Activated naive CD4-positive, alpha-beta T cell treated with anti-CD3 and anti-CD28 coated beads, Interleukin-2, amount 50 U/mL, for 24 hours (primary cell): ENCODE measurements at regions not wholly inside any gene's neighbourhood (a gene's known extent, or its start where the extent isn't known, plus 50 kb on each side); places are given as distances from the start of the nearest gene placed in this dataset.
"Not testable (repeated sequence)": the region's sequence is repeated elsewhere in the genome, so short reads cannot be mapped to it uniquely, and the experiment has no call there.

Source experiments
- H3K27ac Mint-ChIP-seq: one replicate; pipeline ENCODE4 v1.8.0; 2021; ENCODE audit warnings: mild to moderate bottlenecking, mixed read lengths
- H3K27me3 Mint-ChIP-seq: one replicate; pipeline ENCODE4 v1.8.0; 2021; ENCODE audit warnings: mixed read lengths
- H3K36me3 Mint-ChIP-seq: one replicate; pipeline ENCODE4 v1.8.0; 2021; ENCODE audit warnings: mixed read lengths
- H3K4me1 Mint-ChIP-seq: one replicate; pipeline ENCODE4 v1.8.0; 2021; ENCODE audit warnings: mixed read lengths
- H3K4me3 Mint-ChIP-seq: one replicate; pipeline ENCODE4 v1.8.0; 2021; ENCODE audit warnings: mild to moderate bottlenecking, mixed read lengths
- H3K9me3 Mint-ChIP-seq: one replicate; pipeline ENCODE4 v1.8.0; 2021; ENCODE audit warnings: mixed read lengths

DNA sequence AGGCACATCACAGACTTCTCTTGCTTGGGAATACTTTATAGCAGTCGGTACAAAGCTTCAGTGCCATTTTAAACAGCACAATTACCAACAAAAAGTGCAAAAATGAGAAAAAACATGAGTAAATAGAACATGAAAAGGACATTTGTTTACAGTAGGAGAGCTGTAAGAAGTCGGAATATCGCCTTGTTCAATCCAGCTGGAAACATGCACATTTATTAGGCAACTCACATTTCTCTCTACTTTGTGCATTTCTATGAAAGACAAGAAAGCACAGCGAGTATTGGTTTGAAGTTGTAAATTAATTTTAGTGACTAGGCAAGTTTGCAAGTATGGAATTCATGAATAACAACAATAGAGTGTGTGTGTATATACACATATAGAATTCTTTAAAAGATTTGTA, 484.7 kb downstream of the DACH1 start:
- Mint-ChIP-seq H3K27ac (no peak overlapping the region), H3K4me1 (no peaks in the 10 kb centered on the region), H3K27me3 (no peaks in the 10 kb centered on the region), H3K9me3 (no peaks in the 10 kb centered on the region), H3K36me3 (no peaks in the 10 kb centered on the region), H3K4me3 (no peak overlapping the region)

DNA sequence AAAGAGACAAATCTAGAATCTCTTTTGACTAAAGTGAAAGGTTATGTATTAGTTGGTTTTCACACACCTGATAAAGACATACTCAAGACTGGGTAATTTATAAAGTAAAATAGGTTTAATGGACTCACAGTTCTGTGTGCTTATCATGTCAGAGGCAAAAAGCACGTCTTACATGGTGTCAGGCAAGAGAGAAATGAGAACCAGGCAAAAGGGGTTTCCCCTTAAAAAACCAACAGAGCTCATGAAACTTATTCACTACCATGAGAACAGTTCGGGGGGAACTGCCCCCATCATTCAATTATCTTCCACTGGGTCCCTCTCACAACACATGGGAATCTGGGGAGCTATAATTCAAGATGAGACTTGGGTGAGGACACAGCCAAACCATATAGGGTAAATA, 486.8 kb downstream of the DACH1 start:
- no peak overlapping the region for H3K4me3 Mint-ChIP-seq
- no peaks in the 10 kb centered on the region for H3K27me3 Mint-ChIP-seq
- H3K9me3 Mint-ChIP-seq = no peaks in the 10 kb centered on the region
- no peaks in the 10 kb centered on the region for H3K4me1 Mint-ChIP-seq
- no peak overlapping the region for H3K27ac Mint-ChIP-seq
- no peaks in the 10 kb centered on the region for H3K36me3 Mint-ChIP-seq

DNA sequence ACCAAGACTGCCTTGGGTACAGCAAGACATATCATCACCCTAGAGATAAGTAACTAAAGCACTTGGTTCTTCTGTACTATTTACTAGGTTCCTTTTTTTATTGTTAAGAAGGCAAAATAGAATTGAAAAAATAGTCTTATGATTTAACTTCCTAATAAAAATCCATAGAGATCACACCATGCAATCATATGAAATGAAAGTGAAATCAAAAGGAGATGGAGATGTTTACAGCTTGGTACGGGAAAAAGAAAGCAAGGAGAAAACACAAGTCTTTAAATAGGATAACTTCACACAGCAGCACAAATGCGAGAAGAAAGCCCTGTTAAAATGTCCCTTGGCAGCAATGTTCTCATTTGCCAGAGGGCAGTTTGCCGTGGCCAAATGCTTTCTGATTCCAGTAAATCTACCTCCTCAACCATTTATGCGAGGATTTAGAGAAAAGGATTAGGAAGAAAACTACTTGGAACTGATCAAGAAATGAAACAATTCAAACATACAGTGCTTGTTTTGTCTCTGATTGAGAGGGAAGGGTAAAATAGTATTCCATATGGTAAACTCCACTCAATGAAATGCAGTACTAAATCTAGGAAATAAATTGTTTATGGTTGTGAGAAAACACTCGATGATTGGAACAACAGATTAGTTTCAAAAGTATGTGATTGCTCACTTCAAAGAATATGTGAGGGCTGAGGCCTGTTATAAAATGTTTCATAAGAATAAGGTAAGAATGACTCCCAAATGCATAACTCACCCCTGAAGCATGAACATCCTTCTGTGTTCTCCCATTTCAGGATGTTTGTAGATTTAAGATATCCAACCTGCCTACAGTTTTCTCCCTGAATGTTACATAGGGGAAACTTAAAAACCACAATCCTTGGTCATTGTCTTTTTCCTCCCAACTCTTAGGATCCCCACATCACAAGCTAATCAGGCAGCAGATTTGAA, 487.8 kb downstream of the DACH1 start:
- Mint-ChIP-seq H3K4me1 (no peaks in the 10 kb centered on the region), H3K36me3 (no peaks in the 10 kb centered on the region), H3K4me3 (no peak overlapping the region), H3K27ac (no peak overlapping the region), H3K27me3 (no peaks in the 10 kb centered on the region), H3K9me3 (no peaks in the 10 kb centered on the region)

DNA sequence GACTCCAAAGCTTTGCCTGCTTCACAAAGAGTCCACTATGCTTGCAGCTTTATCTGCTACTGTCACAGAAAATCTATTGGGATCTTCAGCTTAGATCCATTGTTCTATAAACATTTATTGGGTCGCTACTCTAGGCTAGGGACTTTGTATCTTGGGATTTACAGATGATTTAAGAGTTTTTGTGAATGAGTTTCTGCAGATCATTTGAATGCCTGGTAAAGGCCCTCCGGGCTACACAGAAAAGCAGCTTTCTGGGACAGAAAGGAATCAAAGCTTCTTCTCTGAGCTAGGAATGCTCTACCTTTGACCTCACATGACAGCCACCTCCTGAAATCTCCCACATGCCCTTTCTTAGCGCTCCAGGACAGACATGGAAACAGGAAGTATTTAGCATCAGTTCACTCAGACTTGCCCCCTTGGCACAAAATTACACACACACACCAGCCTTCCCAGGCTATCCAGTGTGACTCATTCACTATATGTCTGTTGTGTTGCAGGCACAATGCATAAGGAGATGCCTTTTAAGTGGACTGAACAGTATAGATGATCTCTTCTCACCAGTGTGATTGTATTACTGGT, 492.4 kb downstream of the DACH1 start:
- Mint-ChIP-seq H3K27me3 (no peaks in the 10 kb centered on the region), H3K9me3 (no peaks in the 10 kb centered on the region), H3K27ac (no peak overlapping the region), H3K36me3 (no peaks in the 10 kb centered on the region), H3K4me3 (no peak overlapping the region), H3K4me1 (no peaks in the 10 kb centered on the region)

DNA sequence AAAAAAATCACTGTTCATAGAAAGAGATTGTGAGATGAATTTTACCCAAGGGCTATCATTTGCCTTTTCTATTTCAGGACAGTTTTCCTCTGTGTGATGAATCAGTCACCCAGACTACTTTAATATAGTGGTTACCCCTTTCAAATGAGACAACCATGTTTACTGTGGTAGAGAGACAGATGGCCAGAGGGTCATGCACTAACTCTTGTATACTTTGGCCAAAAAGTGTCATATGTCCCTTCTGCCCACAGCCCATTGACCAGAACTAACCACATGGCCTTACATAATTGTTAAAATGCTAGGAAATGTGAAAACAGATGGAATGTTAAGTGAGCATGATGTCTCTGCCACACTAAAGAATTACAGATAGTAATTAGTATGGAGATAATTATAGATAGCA, 498.7 kb downstream of the DACH1 start:
- Mint-ChIP-seq H3K4me1 (no peaks in the 10 kb centered on the region), H3K27me3 (no peaks in the 10 kb centered on the region), H3K27ac (no peak overlapping the region), H3K9me3 (no peaks in the 10 kb centered on the region), H3K4me3 (no peak overlapping the region), H3K36me3 (no peaks in the 10 kb centered on the region)

DNA sequence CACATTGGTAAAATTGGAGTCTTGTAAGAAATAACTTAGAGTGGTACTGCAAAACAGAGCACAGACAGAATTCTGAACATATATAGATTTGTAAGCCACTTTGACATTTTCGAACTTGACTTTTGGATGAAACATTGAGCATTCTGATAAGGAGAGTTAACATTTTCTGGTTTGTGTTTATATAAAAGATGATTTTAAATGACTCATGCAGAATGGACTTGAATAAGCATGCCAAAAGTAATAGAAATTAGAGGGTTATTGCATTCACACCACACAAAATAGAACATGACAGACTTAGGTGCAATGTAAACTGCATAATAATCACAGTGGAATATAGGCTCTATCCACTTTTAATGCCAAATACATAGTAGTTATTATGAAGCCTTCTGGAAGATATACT, 507.0 kb downstream of the DACH1 start:
- H3K27ac Mint-ChIP-seq = no peak overlapping the region
- H3K27me3 Mint-ChIP-seq = no peaks in the 10 kb centered on the region
- H3K4me3 Mint-ChIP-seq = no peak overlapping the region
- H3K9me3 Mint-ChIP-seq = peaks cover 7% of the 10 kb centered on the region
- H3K36me3 Mint-ChIP-seq = no peaks in the 10 kb centered on the region
- H3K4me1 Mint-ChIP-seq = no peaks in the 10 kb centered on the region

DNA sequence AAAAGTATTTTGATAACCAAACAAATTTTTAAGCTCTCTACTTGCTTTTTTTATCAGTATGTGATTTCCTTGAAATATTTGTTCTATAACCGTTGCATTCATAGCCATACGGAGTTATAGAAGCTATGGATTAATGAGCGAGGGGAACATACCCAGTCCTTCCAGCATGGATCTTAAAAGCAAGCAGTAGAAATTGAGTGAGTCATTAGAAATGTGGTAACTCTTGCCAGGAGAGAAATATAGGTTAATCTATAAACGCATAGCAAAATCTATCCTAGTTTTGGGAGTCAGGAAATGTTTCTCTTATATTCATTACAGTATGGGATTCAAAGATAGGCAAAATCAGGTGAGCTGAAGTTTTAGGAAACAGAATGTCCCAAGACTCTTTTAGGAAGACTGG, 507.4 kb downstream of the DACH1 start:
- Mint-ChIP-seq H3K4me1 (no peaks in the 10 kb centered on the region), H3K27me3 (no peaks in the 10 kb centered on the region), H3K36me3 (no peaks in the 10 kb centered on the region), H3K9me3 (peaks cover 7% of the 10 kb centered on the region), H3K27ac (no peak overlapping the region), H3K4me3 (no peak overlapping the region)

DNA sequence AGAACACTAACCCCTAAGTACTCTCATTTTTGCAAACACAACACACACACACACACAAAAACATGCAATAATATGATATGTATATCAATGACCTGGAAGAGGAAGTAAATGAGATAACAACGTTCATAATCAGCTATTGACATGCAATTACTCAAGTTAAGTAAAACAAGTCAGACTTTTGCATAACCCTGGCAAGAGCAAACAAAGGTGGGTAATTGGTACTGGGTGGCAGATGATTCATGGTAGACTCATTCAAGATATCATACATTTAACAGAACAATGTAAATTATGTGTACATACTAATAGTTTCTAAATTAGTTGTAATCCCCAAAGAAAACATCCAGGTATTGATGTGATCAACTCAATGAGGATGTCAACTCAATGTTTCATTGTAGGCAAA, 508.8 kb downstream of the DACH1 start:
- H3K27ac Mint-ChIP-seq = no peak overlapping the region
- H3K4me3 Mint-ChIP-seq = no peak overlapping the region
- H3K9me3 Mint-ChIP-seq = peaks cover 7% of the 10 kb centered on the region
- H3K36me3 Mint-ChIP-seq = no peaks in the 10 kb centered on the region
- H3K27me3 Mint-ChIP-seq = no peaks in the 10 kb centered on the region
- no peaks in the 10 kb centered on the region for H3K4me1 Mint-ChIP-seq

DNA sequence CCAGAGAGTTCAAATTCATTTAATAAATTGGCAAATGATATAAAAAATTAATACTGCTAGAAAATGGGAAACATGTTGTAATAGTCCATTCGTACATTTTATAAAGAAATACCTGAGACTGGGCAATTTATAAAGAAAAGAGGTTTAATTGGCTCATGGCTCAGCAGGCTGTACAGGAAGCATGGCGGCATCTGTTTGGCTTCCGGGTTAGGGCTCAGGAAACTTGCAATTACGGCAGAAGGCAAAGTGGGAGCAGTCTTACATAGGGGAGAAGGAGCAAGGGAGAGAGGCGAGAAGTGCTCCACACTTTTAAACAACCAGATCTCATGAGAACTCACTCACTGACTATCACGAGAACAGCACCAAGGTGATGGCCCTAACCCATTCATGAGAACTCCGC, 512.0 kb downstream of the DACH1 start:
- no peaks in the 10 kb centered on the region for H3K4me1 Mint-ChIP-seq
- H3K9me3 Mint-ChIP-seq = peaks cover 7% of the 10 kb centered on the region
- H3K4me3 Mint-ChIP-seq = no peak overlapping the region
- H3K36me3 Mint-ChIP-seq = no peaks in the 10 kb centered on the region
- H3K27me3 Mint-ChIP-seq = no peaks in the 10 kb centered on the region
- H3K27ac Mint-ChIP-seq = no peak overlapping the region

DNA sequence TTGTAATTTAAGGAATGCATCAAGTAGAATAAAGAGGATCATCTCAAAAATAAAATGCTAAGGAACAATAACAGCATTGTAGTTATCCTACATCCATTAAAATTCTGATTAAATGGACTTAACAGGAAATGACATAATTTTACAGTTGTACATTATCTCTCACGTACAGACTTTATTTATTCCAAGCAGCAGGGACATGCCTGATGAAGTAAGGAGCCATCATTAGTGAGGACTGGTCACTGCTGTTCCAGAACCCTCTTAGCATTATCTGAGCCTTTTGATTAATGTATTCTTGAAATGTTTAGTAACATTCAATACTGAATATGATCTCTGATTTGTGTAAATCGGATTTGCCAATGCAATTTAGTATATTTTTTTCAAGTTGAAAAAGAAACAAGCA, 516.1 kb downstream of the DACH1 start:
- peaks cover 2% of the 10 kb centered on the region for H3K9me3 Mint-ChIP-seq
- no peaks in the 10 kb centered on the region for H3K4me1 Mint-ChIP-seq
- no peak overlapping the region for H3K27ac Mint-ChIP-seq
- H3K36me3 Mint-ChIP-seq = no peaks in the 10 kb centered on the region
- no peaks in the 10 kb centered on the region for H3K27me3 Mint-ChIP-seq
- H3K4me3 Mint-ChIP-seq = no peak overlapping the region

DNA sequence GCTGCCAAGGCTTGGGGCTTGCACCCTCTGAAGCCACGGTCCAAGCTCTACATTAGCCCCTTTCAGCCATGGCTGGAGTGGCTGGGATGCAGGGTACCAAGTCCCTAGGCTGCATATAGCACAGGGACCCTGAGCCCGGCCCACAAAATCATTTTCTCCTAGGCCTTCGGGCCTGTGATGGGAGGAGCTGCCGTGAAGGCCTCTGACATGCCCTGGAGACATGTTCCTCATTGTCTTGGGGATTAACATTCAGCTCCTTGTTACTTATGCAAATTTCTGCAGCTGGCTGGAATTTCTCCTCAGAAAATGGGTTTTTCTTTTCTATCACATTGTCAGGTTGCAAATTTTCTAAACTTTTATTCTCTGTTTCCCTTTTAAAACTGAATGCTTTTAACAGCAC, 521.1 kb downstream of the DACH1 start:
- H3K4me3 Mint-ChIP-seq, H3K27me3 Mint-ChIP-seq, H3K36me3 Mint-ChIP-seq, H3K4me1 Mint-ChIP-seq, H3K9me3 Mint-ChIP-seq, H3K27ac Mint-ChIP-seq: not testable (repeated sequence)

DNA sequence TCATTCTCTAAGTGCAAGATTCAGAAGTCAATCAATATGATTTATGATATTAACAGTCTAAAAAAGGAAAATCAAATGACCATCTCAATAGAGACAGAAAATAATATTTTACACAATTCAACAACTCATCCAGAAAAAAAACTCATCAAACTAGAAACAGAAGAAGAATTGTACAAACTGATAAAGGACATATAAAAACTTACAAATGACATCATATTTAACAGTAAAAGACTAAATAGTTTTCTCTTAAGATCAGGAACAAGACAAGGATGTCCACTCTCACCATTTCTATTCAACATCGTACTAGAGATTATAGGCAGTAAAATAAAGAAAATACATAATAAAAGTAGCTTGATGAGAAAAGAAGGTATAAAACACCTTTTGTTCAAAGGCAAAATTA, 527.3 kb downstream of the DACH1 start:
- Mint-ChIP-seq H3K4me1 (no peaks in the 10 kb centered on the region), H3K4me3 (no peak overlapping the region)

DNA sequence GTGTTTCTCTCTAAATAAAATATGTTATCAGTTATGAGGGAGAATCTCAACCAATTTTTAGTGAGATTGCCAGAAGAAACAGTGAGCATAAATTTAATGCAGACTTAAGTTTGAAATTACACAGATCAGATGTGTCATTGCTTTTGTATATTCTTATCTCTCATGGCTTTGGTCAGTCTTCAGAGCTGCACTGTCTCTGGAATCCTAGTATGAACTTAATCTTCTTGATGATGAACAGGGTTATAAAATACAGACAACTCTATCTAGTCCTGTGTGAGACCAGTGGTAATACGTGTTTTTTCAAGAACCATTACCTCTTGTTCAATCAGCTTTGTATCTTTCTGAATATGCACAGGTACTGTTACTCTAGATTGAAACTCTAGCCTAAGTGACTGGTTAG, 528.0 kb downstream of the DACH1 start:
- Mint-ChIP-seq H3K9me3 (no peaks in the 10 kb centered on the region), H3K36me3 (no peaks in the 10 kb centered on the region), H3K27ac (no peak overlapping the region), H3K27me3 (peaks cover 1% of the 10 kb centered on the region), H3K4me1 (no peaks in the 10 kb centered on the region), H3K4me3 (no peak overlapping the region)

More for the DNA sequence above, 527.3 kb downstream of the DACH1 start:
- Mint-ChIP-seq H3K27ac (no peak overlapping the region), H3K36me3 (no peaks in the 10 kb centered on the region), H3K9me3 (no peaks in the 10 kb centered on the region), H3K27me3 (peaks cover 1% of the 10 kb centered on the region)

DNA sequence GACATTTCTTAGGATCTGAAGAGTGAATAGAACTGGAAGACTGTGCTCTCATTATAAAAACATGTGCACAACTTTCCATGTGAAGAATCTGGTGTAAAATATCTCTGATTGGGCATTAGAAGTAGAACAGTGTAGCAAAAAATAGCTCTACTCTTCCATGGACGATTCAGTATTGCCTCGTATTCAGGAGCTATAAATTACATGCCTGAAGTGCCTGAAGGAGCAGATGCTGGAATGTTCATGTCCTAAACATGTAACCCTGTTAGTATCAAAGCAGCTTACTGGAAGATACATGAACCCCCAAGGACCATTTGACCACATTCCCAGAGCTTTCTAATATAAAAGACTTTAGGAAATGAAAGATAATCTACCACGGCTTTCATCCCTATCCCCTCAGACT, 528.9 kb downstream of the DACH1 start:
- no peaks in the 10 kb centered on the region for H3K4me1 Mint-ChIP-seq
- H3K36me3 Mint-ChIP-seq = no peaks in the 10 kb centered on the region
- H3K9me3 Mint-ChIP-seq = no peaks in the 10 kb centered on the region
- H3K4me3 Mint-ChIP-seq = no peak overlapping the region
- H3K27me3 Mint-ChIP-seq = peaks cover 1% of the 10 kb centered on the region
- H3K27ac Mint-ChIP-seq = no peak overlapping the region

DNA sequence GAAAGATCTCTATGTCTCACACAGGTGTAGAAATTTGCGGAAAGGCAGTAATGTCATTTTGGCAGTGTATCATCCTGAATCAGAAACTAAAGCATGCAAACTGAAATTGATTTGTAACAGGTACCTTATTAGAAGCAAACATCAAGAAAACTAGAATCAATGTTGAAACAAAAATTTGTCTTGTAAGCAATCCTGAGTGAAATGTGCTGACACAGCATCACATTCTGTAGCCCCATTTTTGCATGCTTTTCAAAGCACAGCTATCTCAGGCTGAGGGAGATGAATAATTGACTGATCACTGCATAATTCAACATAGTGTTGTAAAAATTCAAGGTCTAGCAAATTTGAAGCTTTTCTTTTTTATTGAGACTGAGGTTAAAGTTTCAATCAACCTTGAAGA, 539.7 kb downstream of the DACH1 start:
- no peaks in the 10 kb centered on the region for H3K36me3 Mint-ChIP-seq
- H3K27ac Mint-ChIP-seq = no peak overlapping the region
- peaks cover 3% of the 10 kb centered on the region for H3K27me3 Mint-ChIP-seq
- no peaks in the 10 kb centered on the region for H3K4me1 Mint-ChIP-seq
- H3K4me3 Mint-ChIP-seq = no peak overlapping the region
- no peaks in the 10 kb centered on the region for H3K9me3 Mint-ChIP-seq

DNA sequence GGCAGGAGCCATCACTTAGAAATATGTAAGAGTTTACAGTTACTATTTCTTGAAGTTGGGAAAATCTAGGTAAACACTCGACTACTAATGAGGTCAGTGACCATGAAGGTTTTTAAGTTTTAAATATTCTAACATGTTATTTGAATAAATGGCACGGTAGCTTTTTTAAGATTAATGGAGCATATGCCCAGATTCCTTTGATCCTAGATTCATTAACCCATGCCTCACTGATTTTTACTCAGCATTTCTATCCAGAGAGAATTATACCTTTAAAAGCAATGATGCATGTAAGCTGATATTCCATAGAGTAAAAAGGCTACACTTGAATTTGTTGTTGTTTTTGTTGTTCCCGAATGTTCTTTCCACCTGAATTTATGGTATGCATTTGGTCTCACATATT, 541.4 kb downstream of the DACH1 start:
- Mint-ChIP-seq H3K9me3 (no peaks in the 10 kb centered on the region), H3K4me1 (no peaks in the 10 kb centered on the region), H3K4me3 (no peak overlapping the region), H3K36me3 (no peaks in the 10 kb centered on the region), H3K27ac (no peak overlapping the region), H3K27me3 (peaks cover 3% of the 10 kb centered on the region)

DNA sequence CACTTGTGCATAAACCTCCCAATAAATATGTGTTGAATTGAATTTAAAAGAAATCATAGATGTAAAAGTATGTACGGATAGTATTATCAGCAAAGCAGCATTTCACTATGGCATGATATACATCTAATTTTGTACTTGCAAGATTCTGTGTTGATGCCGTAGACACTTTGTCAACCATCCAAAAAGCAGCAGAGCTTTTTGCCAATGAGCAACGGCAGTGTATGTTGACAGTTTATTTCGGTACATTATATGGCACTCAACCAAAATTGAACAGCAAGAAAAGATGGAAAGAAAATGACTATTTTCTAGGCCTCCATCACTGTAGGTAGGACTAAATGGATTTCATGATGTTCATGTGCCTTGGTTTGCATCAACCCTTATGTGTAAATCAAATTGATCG, 543.7 kb downstream of the DACH1 start:
- no peaks in the 10 kb centered on the region for H3K36me3 Mint-ChIP-seq
- no peak overlapping the region for H3K4me3 Mint-ChIP-seq
- peaks cover 6% of the 10 kb centered on the region for H3K9me3 Mint-ChIP-seq
- H3K4me1 Mint-ChIP-seq = no peaks in the 10 kb centered on the region
- H3K27me3 Mint-ChIP-seq = peaks cover 3% of the 10 kb centered on the region
- H3K27ac Mint-ChIP-seq = no peak overlapping the region
